T1000 (cell line): ENCODE measurements at regions not wholly inside any gene's neighbourhood (a gene's known extent, or its start where the extent isn't known, plus 50 kb on each side); places are given as distances from the start of the nearest gene placed in this dataset.

ENCODE experiments used
- DNase-seq: peaks from one replicate; lab custom pipeline; 2025; ENCODE audit warnings: mixed read lengths; lab: John Stamatoyannopoulos, UW

GRCh38 chr7:112882991-112883390 is 92.8 kb upstream of the TMEM168 start:
- DNase-seq: no peak

- no peak for DNase-seq
Observed at GRCh38 chr7:112882511-112882910, 92.3 kb upstream of the TMEM168 start.

GRCh38 chr7:112882022-112882421 is 91.8 kb upstream of the TMEM168 start:
- no peak for DNase-seq

DNA sequence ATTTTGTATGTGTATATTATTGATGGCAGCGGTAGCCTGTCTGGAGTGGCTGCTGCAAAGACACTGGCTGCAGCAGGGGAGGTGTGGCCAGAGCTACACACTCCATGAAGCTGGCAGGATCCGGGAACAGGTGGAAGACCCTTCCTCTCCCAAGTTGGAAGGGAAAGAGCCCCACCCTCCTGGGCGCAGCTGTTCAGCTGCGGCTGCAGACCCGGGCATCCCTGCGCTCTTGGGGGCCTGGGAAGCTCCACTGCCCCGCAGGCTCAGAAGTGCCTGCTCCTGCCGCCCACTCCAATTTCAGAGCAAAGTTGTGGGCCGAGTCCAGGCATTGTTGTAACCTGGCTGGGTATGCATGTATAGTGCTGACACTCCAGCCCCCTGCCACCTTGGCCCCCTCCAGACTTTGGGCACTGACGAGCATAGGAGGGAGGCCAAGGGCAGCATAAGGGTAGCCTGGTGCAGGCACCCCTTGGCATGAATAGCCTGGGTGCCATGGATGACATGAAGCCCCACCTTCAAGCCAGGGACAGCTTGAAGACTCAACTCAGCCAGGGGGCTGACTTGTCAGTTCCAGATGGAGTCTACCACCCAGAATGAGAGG is 90.7 kb upstream of the TMEM168 start:
- no peak for DNase-seq

DNA sequence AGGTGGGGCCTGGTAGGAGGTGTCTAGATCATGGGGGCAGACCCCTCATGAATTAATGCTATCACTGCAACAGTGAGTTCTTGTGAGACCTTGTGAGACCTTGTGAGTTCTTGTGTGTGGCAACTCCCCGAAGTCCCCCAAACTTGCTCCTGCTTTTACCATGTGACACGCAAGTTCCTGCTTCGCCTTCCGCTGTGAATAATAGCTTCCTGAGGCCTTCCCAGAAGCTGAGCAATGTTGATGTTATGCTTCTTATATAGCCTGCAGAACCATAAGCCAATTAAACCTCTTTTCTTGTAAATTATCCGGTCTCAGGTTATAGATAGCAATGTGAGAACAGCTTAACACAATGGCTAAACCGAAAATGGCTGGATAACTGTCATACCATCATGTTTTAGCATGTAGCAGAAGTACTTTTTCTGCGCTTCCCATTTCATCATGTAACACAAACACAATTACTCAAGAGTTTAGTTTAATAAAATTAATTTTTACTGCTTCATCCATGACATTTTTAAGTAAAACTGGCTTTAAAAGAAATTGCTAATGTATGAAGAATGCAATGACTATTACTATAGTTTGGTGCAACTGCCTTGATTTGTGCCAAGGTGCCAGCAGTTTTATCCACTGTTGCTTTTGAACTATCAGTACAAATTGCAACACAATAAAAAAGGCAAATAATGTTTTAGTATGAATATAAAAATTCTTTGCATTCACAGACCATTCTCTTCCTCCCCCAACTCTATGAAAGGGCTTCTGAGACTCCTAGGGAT is 87.7 kb upstream of the TMEM168 start:
- no peak for DNase-seq

DNA sequence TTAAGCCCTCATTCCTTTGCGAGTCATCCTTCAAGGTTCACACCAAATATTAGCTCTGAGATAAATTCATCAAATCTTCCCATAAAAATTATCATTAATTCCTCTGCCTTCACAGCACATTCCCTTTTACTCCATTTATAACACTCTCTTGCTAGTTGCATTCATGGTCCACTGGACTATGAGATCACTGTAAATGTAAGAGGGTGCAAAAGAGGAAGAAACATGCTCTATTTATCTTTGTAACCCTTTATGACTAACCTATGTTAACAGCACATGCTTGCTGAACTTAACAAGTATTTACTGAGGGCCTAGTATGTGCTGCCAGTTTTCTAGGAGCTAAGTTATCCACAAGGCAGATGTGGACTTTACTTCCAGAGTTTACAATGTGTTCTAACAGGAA is 86.7 kb upstream of the TMEM168 start:
- DNase-seq: no peak

DNA sequence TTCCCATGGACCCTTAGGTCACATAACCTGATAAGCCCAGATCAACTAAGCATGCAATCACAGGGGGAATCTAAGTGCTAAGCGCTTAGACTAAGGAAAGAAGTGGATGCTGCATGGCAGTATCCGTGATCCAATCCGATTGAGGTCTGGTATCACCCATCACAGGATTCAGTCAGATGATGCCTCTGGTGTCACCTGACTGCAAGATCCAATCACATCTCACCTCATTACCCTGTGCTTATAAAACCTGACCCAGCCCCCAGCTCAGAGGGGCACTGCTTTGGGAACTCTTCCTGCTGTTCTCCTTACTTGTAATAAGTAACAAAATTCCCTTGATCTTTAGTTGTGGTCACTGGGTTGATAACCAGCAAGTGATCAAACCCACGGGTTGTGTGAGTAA is 84.7 kb upstream of the TMEM168 start:
- DNase-seq: no peak

- no peak for DNase-seq
Observed at GRCh38 chr7:112873831-112874553, 83.8 kb upstream of the TMEM168 start.

DNA sequence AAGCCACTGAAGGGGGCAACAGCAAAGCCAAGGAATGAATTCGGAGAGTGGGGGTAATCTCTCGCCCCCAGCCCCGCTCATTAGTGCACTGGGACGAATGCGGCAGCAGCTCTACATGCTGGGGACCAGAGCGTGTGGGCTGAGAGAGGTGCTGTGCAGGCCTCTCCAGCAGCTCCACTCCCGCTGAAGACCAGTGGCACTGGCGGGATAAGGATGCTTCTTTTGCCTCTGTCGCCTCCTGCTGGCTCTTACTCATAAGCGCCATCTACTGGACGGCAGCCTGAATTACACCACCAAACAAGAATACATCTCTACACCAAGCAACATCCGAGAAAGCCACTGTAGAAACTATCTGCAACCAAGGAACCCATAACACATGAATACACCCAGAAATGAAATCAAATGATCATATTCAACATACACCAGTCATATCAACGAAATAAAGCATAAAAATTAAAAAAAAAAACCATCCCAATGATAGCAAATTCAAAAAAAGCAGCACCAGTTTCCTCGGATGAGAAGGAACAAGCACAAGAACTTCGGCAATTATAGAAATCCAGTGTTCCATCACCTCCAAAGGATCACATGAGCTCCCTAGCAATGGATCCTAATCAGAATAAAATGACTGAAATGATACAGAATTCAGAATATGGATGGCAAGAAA is 79.0 kb upstream of the TMEM168 start:
- DNase-seq: no peak

DNA sequence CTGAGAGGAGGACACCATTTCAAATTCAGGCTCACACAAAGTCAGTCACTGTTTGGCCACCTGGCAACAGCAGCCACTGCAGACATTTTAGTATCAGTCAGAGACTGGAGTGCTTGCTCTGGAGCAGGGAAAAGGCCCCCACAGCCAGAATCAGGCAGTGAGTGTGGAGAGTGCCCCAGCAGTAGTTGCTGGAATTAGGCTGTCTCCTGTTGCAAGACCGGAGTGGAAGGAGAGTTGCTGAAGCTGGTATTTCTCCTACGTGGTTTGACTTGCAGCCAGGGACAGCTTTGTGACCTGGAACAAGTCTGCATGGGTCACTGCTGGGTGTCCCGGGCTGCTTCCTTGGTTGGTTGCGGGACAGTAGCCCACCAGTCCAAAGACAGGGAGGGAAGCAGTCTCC is 78.4 kb upstream of the TMEM168 start:
- no peak for DNase-seq

DNA sequence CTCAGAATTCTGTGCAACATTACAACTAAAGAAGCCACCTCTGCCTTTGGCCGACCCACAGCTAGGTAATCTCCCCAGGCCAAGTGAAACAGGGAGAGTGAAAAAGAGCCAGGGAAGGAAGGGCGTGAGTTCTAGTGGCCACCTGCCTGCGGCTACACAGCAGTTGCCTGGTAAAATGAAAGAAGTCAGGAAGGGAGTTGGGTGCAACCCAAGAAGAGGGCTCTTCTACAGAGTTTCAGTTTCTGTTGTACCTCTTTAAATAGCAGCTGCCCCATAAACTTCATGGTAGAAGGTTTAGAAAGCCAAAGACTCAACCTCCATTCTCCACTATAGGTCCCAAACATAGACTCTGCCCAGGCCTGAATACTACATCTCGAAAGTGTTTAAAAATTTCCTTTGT is 76.2 kb upstream of the TMEM168 start:
- DNase-seq: no peak

- DNase-seq: no peak
Observed at GRCh38 chr7:112864380-112864779, 74.2 kb upstream of the TMEM168 start.

DNA sequence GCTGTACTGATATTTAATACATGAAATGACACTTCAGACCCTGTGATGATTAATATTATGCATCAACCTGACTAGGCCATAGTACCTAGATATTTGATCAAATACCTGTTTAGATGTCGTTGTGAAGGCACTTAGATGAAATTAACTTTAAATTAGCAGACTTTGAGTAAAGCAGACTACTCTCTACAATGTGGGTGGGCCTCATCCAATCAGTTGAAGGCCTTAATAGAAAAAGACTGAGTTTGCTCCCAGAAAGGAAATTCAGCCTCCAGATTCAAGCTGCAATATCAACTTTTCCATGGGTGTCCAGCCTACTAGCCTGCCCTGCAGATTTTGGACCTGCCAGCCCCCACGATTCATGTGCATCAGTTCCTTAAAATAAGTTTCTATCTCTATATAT is 68.6 kb upstream of the TMEM168 start:
- DNase-seq: no peak

DNA sequence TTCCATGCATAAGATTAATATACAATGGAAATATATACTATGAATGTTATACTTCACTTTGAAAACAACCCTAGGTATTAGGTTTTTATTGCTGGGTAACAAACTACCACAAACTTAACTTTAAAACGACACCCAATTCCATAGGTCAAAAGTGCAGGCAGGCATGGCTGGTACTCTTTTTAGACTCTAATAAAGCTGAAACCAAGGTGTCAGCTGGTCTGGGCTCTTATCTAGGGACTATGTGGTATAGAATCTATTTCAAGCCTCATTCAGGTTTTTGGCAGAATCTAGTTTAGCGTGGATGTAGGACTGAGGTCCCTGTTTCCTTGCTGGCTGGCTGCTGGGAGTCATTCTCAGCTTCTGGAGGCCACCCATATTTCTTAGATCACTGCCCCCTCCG is 65.0 kb upstream of the TMEM168 start:
- no peak for DNase-seq

DNA sequence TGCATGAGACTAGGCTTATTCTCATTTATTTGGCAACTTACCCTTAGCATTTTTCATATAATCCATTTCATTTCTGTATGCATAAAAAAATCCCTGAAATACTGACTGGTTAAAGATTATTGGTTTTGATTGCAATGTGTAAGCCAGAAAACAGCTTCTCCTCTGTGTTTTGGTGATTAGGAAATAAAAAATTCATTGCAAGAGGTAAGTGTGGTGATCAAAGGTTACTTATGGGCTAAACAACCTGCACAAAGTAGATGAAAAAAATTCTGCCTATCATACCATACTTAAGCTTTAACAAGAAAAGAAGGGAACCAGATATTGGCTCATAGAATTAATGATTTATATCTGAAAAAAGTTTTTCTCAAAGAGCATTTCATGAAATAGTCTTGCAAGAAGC is 64.0 kb upstream of the TMEM168 start:
- no peak for DNase-seq

GRCh38 chr7:112853422-112853821 is 63.2 kb upstream of the TMEM168 start:
- DNase-seq: no peak

GRCh38 chr7:112843151-112843550 is 53.0 kb upstream of the TMEM168 start:
- DNase-seq: no peak
